Stimulated activated CD4-positive, alpha-beta T cell treated with anti-CD3 and anti-CD28 coated beads, Interleukin-15, amount 100 ng/mL, for 48 hours (primary cell): ENCODE measurements at regions not wholly inside any gene's neighbourhood (a gene's known extent, or its start where the extent isn't known, plus 50 kb on each side); places are given as distances from the start of the nearest gene placed in this dataset.
A peak's percentile ranks its signal among the peaks of the same experiment; 100 is the strongest.
"Not testable (repeated sequence)": the region's sequence is repeated elsewhere in the genome, so short reads cannot be mapped to it uniquely, and the experiment has no call there.

Source experiments
- DNase-seq, 2 donors: peaks; one replicate each; pipeline ENCODE4 v3.0.0-alpha.2; 2020; ENCODE audit warnings: low read depth in 2 of 2

GRCh38 chr11:10955616-10956015 lies 97.8 kb upstream of the ZBED5 start:
- no peak for DNase-seq

DNA sequence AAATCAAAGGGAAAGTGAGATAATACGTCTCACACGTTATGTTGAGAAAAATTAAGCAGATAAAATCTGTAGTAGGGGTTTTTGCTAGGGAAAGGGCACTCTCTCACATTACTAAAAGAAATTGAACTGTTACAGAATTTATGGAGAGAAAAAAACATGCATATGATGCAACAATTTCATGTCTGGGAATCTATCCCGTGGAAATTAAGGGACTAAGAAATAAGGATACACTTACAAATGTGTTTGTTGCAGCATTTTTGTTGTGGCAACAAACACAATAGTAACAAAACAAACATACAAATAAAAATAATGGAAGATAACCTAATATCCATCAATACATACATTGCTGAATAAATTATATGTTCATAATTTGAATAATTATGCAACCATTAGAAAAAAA lies 96.3 kb upstream of the ZBED5 start:
- no peak for DNase-seq

DNA sequence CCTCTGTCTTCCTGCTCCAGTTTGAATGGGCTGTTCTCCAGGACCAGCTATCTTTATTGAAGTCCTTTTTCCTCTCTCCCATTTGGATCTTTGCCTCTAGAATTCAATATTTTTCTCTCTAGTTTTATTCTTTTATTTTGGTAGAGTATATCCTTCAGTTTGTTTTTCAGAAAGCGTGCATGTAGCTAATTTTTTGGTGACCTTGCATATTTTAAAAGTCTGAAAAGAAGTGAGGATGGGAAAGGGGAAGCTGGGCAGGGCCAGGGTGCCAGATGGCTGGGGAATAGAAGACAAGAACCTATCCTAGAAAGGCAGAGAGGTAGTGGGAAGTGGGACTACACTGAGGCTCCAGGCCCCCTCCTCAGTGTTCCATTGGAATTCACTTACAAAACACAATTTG lies 95.0 kb upstream of the ZBED5 start:
- DNase-seq = no peak

DNA sequence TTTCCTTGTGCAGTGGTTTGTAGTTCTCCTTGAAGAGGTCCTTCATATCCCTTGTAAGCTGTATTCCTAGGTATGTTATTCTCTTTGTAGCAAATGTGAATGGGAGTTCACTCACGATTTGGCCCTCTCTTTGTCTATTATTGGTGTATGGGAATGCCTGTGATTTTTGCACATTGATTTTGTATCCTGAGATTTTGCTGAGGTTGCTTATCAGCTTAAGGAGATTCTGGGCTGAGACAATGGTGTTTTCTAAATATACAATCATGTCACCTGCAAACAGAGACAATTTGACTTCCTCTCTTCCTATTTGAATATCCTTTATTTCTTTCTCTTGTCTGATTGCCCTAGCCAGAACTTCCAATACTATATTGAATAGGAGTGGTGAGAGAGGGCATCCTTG lies 90.1 kb upstream of the ZBED5 start:
- DNase-seq = not testable (repeated sequence)

- DNase-seq = no peak
Measured at GRCh38 chr11:10946072-10946471, 88.2 kb upstream of the ZBED5 start.

DNA sequence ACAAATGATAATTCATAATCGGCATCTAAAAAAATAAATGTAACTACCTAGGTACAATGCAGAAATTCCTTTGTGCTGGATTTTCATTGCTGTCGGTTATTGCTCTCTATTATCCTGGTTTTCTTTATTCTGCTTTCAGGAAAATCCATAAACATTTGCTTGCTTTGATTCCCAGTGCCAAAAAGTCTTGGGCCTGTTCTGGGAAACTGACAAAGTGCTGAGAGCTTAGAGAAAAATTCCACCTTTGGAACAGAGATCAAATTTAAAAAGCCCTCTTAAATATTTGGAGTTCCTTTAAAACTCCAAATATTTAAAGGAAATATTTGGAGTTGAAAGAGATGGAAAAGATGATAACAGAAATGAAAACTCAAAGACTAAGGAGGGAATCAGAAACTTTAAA lies 87.3 kb upstream of the ZBED5 start:
- no peak for DNase-seq

DNA sequence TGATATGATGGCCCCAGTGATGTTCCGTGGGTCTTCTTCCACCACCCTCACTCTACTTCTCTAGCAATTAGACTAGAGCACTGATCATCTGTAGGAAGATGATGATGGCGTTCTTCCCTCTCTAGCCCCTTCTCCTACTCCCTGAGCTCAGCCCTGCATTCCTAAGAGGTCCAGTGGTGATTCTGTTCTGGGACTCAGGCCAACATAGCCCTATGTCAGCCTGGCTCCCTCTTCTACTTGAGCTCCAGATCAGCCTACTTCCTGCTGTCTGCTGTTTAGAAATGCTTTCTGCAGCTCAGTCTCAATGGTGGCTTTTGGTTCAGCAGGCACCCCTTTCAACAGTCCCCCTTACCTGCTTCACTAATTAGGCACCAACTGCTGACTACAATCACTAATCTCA lies 86.1 kb upstream of the ZBED5 start:
- no peak for DNase-seq

DNA sequence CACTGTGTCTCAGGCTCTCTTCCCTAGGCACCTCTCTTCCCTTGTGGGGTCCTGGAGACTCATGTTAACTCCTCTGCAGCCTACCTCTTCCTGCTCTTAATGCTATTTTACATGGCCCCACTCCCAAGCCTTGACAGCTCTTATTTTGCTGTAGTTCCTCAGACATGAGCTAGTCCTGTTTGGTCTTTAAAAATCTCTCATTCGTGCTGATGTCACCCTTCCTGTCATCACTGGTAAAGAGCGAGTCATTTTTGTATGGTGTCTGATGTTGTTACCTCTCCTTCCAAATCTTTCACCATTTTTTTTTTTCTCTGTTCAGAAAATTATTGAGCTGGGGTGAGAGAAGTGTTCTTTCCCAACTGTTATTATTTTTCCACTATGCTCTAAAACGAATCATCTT lies 84.8 kb upstream of the ZBED5 start:
- DNase-seq = no peak

DNA sequence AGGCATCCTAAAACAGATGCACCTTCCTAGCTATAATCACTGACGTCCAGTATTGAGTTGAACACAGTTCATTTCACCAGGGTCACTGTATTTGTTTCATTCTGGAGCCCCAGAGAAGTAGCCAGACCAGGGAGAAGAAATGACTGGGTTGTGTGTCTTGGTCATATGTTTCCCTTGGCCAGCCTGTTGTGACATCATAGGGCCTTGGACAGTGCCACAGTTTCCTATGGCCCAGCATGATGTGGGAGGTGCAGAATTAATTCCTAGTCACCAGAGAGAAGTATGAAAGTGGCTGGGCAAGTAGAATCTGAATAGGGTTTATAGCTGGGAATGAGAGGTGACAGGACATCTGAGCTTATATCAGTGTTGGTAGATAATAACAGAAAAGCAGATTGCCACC lies 84.0 kb upstream of the ZBED5 start:
- DNase-seq = no peak

GRCh38 chr11:10941414-10941813 lies 83.6 kb upstream of the ZBED5 start:
- DNase-seq = no peak

- DNase-seq = no peak
Measured at GRCh38 chr11:10938650-10939387, 81.0 kb upstream of the ZBED5 start.

DNA sequence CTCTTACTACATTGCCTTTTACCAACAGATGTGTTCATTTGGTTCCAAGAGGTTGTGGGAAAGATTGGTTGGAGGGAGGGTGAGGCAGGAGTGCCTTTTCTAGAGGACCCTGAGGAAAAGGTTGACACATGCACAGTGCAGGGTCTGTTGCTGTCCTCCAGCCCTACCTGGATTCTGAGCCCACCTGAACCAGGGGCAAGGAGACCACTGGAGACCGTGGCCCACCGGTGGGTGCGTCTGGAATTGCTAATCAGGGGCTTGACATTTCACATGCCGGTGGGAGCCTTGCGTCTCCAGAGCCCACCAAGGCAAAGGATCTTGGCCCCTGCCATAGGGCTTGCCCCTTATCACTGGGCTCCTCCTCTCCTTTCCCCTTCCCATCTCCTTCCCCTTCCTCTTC lies 80.4 kb upstream of the ZBED5 start:
- no peak for DNase-seq

GRCh38 chr11:10937385-10937771 lies 79.5 kb upstream of the ZBED5 start:
- DNase-seq = no peak

- DNase-seq = no peak
Measured at GRCh38 chr11:10936626-10937384, 79.0 kb upstream of the ZBED5 start.

DNA sequence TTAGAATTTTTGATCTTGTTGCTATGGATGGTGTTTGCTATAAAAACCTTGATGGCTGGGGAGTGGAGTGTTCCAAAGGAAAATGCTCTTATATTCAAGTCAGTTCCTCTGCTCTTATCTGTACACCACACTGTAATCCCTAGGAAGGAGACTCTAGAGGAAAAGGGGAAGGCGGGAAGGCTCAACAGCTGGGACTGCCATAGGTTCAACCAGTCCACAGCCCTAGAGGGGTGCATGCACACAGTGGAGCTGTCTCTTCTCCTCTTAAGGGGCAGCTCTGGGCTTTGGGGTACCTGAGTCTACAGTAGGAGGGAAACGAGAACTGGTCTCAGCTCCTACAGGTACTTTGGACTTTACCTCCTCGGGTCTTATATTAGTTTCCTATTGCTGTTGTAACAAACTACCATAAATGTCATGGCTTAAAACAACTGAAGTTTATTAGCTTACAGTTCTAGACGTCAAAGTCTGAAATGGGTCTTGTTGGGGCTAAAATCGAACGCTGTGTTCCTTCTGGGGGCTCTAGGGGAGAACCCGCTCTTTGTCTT lies 77.2 kb upstream of the ZBED5 start:
- DNase-seq = no peak

DNA sequence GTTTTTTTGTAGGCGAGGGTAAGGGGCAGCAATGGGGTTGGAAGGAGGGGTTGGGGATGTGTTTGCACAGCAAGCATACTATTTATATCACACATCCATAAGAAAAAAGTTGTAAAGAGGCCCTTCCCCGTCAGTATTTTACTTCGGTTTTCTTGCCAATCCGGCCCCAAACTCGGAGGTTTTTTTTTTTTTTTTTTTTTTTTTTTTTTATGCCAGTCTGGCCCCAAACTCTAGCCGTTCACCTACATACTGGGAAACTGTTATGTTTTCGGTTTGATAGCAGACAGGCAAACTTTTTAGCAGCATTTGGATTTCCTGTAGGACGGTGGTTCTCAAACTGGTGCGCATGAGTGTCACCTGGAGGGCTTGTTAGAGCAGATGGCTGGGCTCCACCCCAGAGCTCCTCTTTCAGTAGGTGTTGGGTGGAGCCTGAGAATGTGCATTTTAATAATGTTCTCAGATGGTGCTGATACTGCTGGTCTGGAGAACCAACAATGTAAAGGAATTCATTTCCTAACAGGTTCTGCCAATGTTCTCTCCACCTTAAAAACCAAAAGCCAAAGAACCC lies 76.5 kb upstream of the ZBED5 start:
- no peak for DNase-seq

DNA sequence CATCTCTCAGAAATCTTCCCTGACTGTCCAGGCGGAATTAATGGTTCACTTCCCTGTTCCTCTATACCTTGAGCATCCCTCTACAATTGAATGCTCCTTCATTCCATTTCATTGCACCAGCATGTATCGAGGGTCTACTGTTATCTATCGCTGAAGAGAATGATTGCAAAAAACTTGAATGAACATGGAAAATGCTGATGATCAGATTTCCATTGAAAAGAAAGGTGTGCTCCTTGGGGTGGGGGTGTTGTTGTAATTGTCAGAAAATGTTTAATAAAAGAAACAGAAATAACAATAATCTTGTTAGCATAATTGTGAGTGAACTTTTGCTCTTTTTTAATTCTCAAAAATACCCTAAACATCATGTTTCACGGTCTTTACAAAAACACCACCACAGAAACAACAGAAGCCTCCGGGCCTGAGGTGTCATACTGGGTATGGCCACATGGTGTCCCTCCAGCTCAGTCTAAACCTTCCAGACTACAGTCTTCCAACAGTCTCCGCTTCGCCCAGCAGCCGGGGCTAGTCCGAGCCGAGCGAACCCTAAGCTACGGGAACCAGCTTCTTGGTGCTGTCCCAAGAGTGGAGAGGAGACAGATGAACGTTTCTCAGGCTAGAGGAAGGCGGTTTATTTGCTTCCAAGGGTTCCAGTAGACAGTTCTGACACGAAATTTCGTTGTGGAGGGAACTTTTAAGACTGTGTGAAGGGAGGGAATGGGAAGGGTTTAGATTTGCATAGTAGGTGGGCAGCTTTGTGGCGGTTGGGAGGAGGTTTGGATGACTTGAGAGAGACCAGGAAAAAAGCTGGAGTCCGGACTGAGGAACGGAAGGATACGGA lies 75.8 kb upstream of the ZBED5 start:
- DNase-seq = peak; percentile 71 to 79

GRCh38 chr11:10932976-10933375 lies 75.1 kb upstream of the ZBED5 start:
- DNase-seq = no peak

DNA sequence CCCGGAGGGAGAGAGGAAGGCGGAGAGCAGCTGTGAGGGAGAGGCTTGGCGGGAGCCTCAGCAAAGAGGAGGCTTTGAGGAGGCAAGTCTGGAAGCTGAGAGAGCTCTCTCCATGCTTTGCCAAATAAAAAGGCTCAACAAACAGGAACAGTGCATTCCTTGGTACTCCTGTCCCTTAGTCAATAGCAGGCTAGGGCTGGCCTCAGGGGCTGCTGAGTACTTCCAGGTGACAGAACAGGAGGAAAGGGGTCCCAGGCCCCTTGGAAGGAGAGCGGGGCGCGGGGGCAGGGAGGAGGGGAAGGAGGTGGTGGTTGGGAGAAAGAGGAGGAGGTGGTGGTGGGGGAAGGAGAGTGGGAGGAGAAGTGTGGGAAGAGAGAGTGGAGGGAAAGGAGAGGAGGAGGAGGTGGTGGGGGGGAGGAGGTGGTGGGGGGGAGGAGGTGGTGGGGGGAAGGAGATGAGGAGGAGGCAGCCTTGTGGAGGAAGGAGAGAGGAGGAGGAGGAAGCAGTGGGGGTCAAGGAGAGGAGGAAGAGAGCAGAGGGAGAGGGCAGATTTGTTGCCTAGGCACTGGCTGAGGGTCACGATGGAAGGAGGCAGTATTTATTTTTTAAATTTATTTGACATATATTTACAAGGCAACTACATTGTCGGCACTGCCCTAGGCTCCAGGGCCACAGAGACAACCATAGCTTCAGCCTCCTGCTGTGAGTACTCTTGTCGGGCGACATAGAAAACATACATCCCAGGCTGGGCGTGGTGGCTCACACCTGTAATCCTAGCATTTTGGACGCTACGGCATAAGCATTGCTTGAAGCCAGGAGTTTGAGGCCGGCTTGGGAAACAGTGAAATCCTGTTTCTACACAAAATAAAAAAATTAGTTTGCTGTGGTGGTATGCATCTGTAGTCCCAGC lies 74.2 kb upstream of the ZBED5 start:
- no peak for DNase-seq

GRCh38 chr11:10930972-10931760 lies 73.3 kb upstream of the ZBED5 start:
- DNase-seq = peak in 1 of 2 donors; percentile 16
